GM19324 (cell line): ENCODE measurements at regions not wholly inside any gene's neighbourhood (a gene's known extent, or its start where the extent isn't known, plus 50 kb on each side); places are given as distances from the start of the nearest gene placed in this dataset.
"Not testable (repeated sequence)": the region's sequence is repeated elsewhere in the genome, so short reads cannot be mapped to it uniquely, and the experiment has no call there.

Source experiments
- ATAC-seq: cut with Tn5 transposase; IDR thresholded peaks from one replicate; pipeline ENCODE4 v1.9.1; 2021; ENCODE audit warnings: mild to moderate bottlenecking, moderate library complexity; ENCODE audit not compliant: unreplicated experiment, low FRiP score

- no peak for ATAC-seq
Observed at GRCh38 chr11:104781037-104781436, 117.2 kb downstream of the CASP12 start.

- no peak for ATAC-seq
Observed at GRCh38 chr11:104776501-104777170, 121.6 kb downstream of the CASP12 start.

GRCh38 chr11:104774578-104774977 lies 123.7 kb downstream of the CASP12 start:
- no peak for ATAC-seq

- no peak for ATAC-seq
Observed at GRCh38 chr11:104772806-104773241, 125.4 kb downstream of the CASP12 start.

- ATAC-seq: no peak
Observed at GRCh38 chr11:104771763-104772162, 126.5 kb downstream of the CASP12 start.

- not testable (repeated sequence) for ATAC-seq
Observed at GRCh38 chr11:104771046-104771445, 127.2 kb downstream of the CASP12 start.

GRCh38 chr11:104765401-104766095 lies 132.7 kb downstream of the CASP12 start:
- no peak for ATAC-seq

- no peak for ATAC-seq
Observed at GRCh38 chr11:104764710-104765045, 133.6 kb downstream of the CASP12 start.

- no peak for ATAC-seq
Observed at GRCh38 chr11:104763930-104764709, 134.1 kb downstream of the CASP12 start.

GRCh38 chr11:104761511-104761910 lies 136.7 kb downstream of the CASP12 start:
- ATAC-seq: no peak

- no peak for ATAC-seq
Observed at GRCh38 chr11:104759464-104759863, 138.8 kb downstream of the CASP12 start.

- ATAC-seq: no peak
Observed at GRCh38 chr11:104738918-104739317, 159.3 kb downstream of the CASP12 start.

- no peak for ATAC-seq
Observed at GRCh38 chr11:104738208-104738607, 160.1 kb downstream of the CASP12 start.

- ATAC-seq: no peak
Observed at GRCh38 chr11:104736502-104736901, 161.8 kb downstream of the CASP12 start.

GRCh38 chr11:104734998-104735397 lies 163.3 kb downstream of the CASP12 start:
- no peak for ATAC-seq

GRCh38 chr11:104731890-104732289 lies 166.4 kb downstream of the CASP12 start:
- no peak for ATAC-seq

GRCh38 chr11:104728927-104729326 lies 169.3 kb downstream of the CASP12 start:
- no peak for ATAC-seq

GRCh38 chr11:104727768-104728167 lies 170.5 kb downstream of the CASP12 start:
- ATAC-seq: no peak

GRCh38 chr11:104727095-104727494 lies 171.2 kb downstream of the CASP12 start:
- no peak for ATAC-seq

- no peak for ATAC-seq
Observed at GRCh38 chr11:104725796-104726408, 172.4 kb downstream of the CASP12 start.

GRCh38 chr11:104713401-104713800 lies 184.9 kb downstream of the CASP12 start:
- no peak for ATAC-seq
